CD14-positive monocyte (primary cell): ENCODE measurements at regions not wholly inside any gene's neighbourhood (a gene's known extent, or its start where the extent isn't known, plus 50 kb on each side); places are given as distances from the start of the nearest gene placed in this dataset.

Experiments used
- DNase-seq, 3 donors: peaks; one replicate each; pipeline ENCODE4 v3.0.0-alpha.2; 2011 to 2022
- H2AFZ ChIP-seq: 2 replicates; pipeline ENCODE4 v1.6.0; 2012; ENCODE audit warnings: mild to moderate bottlenecking, low read depth, low read length, inconsistent platforms; ENCODE audit not compliant: insufficient read depth, poor library complexity, severe bottlenecking
- H3K27ac ChIP-seq, 2 donors: 1 replicate in 1 of 2; 2 replicates in 1 of 2; pipeline ENCODE4 v1.5.1; 2012 to 2013; ENCODE audit warnings: low read length in 2 of 2, control low read depth in 1 of 2, inconsistent platforms in 1 of 2, low read depth in 1 of 2, mild to moderate bottlenecking in 1 of 2
- H3K27me3 ChIP-seq, 2 donors: one replicate each; pipeline versions ENCODE4 v1.6.0 to v1.6.1; 2011 to 2013; ENCODE audit warnings: low read length in 2 of 2; ENCODE audit not compliant: control insufficient read depth in 2 of 2, insufficient read depth in 2 of 2
- H3K36me3 ChIP-seq, 2 donors: replicated peaks in 1 of 2; 1 replicate in 1 of 2; 2 replicates in 1 of 2; pipeline versions ENCODE4 v1.5.1 to v1.6.1; 2012 to 2013; ENCODE audit warnings: low read length in 2 of 2, control low read depth in 1 of 2, inconsistent platforms in 1 of 2, mild to moderate bottlenecking in 1 of 2; ENCODE audit not compliant: insufficient read depth in 2 of 2, control insufficient read depth in 1 of 2
- H3K4me1 ChIP-seq, 2 donors: 1 replicate in 1 of 2; 2 replicates in 1 of 2; pipeline versions ENCODE4 v1.5.1 to v1.6.1; 2012 to 2013; ENCODE audit warnings: low read length in 2 of 2, control low read depth in 1 of 2, inconsistent platforms in 1 of 2, mild to moderate bottlenecking in 1 of 2, moderate library complexity in 1 of 2; ENCODE audit not compliant: insufficient read depth in 2 of 2, control insufficient read depth in 1 of 2
- H3K4me2 ChIP-seq: replicated peaks from 2 replicates; pipeline ENCODE3; 2012; ENCODE audit warnings: low read length, moderate library complexity, mild to moderate bottlenecking; ENCODE audit not compliant: poor library complexity, severe bottlenecking; ENCODE audit errors: extremely low read depth
- H3K4me3 ChIP-seq, 3 experiments: fragments of 200-600 bp in 1 of 3; sonication (generic) in 1 of 3; replicated peaks in 1 of 3; 1 replicate in 2 of 3; 2 replicates in 1 of 3; pipeline ENCODE4 v1.5.1; 2011 to 2013; ENCODE audit warnings: low read length in 3 of 3, mild to moderate bottlenecking in 3 of 3, control low read depth in 2 of 3, low read depth in 2 of 3, inconsistent platforms in 1 of 3, moderate library complexity in 1 of 3
- H3K79me2 ChIP-seq: 2 replicates; pipeline ENCODE4 v1.6.0; 2012; ENCODE audit warnings: mild to moderate bottlenecking, control low read depth, inconsistent platforms, low read length, moderate library complexity; ENCODE audit not compliant: insufficient read depth
- H3K9ac ChIP-seq: 2 replicates; pipeline ENCODE4 v1.6.0; 2017; ENCODE audit warnings: low read length, mild to moderate bottlenecking; ENCODE audit not compliant: insufficient read depth, poor library complexity, severe bottlenecking
- H3K9me3 ChIP-seq, 2 donors: replicated peaks in 1 of 2; 1 replicate in 1 of 2; 2 replicates in 1 of 2; pipeline versions ENCODE4 v1.5.1 to v1.6.1; 2012 to 2013; ENCODE audit warnings: low read length in 2 of 2, control low read depth in 1 of 2; ENCODE audit not compliant: control insufficient read depth in 1 of 2, insufficient read depth in 1 of 2
- H4K20me1 ChIP-seq: 2 replicates; pipeline ENCODE4 v1.6.0; 2012; ENCODE audit warnings: mild to moderate bottlenecking, low read length, control low read depth, moderate library complexity; ENCODE audit not compliant: insufficient read depth
- H3K27ac Mint-ChIP-seq, 7 donors: one replicate each; pipeline ENCODE4 v1.8.0; 2020; ENCODE audit warnings: mild to moderate bottlenecking in 7 of 7, mixed read lengths in 7 of 7, moderate library complexity in 6 of 7, inconsistent platforms in 2 of 7
- H3K27me3 Mint-ChIP-seq, 3 donors: one replicate each; pipeline ENCODE4 v1.8.0; 2021 to 2022; ENCODE audit warnings: low read depth in 3 of 3, mild to moderate bottlenecking in 3 of 3, mixed read lengths in 3 of 3, moderate library complexity in 3 of 3, inconsistent platforms in 1 of 3
- H3K36me3 Mint-ChIP-seq, 2 donors: one replicate each; pipeline ENCODE4 v1.8.0; 2020; ENCODE audit warnings: mixed read lengths in 2 of 2, inconsistent platforms in 1 of 2, mild to moderate bottlenecking in 1 of 2
- H3K4me1 Mint-ChIP-seq: one replicate; pipeline ENCODE4 v1.8.0; 2020; ENCODE audit warnings: mild to moderate bottlenecking, mixed read lengths
- H3K4me3 Mint-ChIP-seq, 2 donors: one replicate each; pipeline ENCODE4 v1.8.0; 2020; ENCODE audit warnings: mild to moderate bottlenecking in 2 of 2, mixed read lengths in 2 of 2, moderate library complexity in 1 of 2
- H3K9me3 Mint-ChIP-seq, 7 donors: one replicate each; pipeline ENCODE4 v1.8.0; 2020 to 2022; ENCODE audit warnings: mixed read lengths in 7 of 7, mild to moderate bottlenecking in 6 of 7, moderate library complexity in 6 of 7, inconsistent platforms in 2 of 7
- WGBS: methylation state at CpG from one replicate; pipeline ENCODE4 v1.1.5; 2013; ENCODE audit warnings: missing lambda C conversion rate; ENCODE audit not compliant: insufficient coverage; 5-methylcytosine and 5-hydroxymethylcytosine counted together
- intact Hi-C, 2 donors: fragments of 100-400 bp; cut with micrococcal nuclease; formaldehyde crosslinking; loops; one replicate each; pipeline versions ENCODE4 v1.15.0 to v1.15.1; 2023
- TF ChIP-seq, protein P1 (sequence below): fragments of 200-600 bp; IDR thresholded peaks from one replicate; pipeline ENCODE4 v1.8.0; 2022; ENCODE audit warnings: antibody characterized with exemption, mild to moderate bottlenecking

GRCh38 chr9:80968611-80969010 is 720.7 kb downstream of the TLE1 start:
- DNase-seq = no peak
- H3K9ac ChIP-seq = no peak overlapping the region
- intact Hi-C loops = no loop called here
- Mint-ChIP-seq H3K4me1 (no peaks in the 10 kb centered on the region), H3K27me3 (peaks cover 0 to 3% (median 2%) of the 10 kb centered on the region in 3 donors), H3K27ac (no peak overlapping the region), H3K9me3 (peaks cover 4 to 29% (median 12%) of the 10 kb centered on the region in 7 donors), H3K4me3 (no peak overlapping the region), H3K36me3 (no peaks in the 10 kb centered on the region)
- H4K20me1 ChIP-seq = no peaks in the 10 kb centered on the region
- H3K4me3 ChIP-seq = no peak overlapping the region
- WGBS = no CpG with 5 or more reads among the region's 1 CpG
- H3K79me2 ChIP-seq = no peaks in the 10 kb centered on the region
- no peaks in the 10 kb centered on the region for H3K27me3 ChIP-seq
- H3K36me3 ChIP-seq = no peaks in the 10 kb centered on the region
- no peaks in the 10 kb centered on the region for H3K4me1 ChIP-seq
- H3K27ac ChIP-seq = no peak overlapping the region
- TF ChIP-seq, protein P1, sequence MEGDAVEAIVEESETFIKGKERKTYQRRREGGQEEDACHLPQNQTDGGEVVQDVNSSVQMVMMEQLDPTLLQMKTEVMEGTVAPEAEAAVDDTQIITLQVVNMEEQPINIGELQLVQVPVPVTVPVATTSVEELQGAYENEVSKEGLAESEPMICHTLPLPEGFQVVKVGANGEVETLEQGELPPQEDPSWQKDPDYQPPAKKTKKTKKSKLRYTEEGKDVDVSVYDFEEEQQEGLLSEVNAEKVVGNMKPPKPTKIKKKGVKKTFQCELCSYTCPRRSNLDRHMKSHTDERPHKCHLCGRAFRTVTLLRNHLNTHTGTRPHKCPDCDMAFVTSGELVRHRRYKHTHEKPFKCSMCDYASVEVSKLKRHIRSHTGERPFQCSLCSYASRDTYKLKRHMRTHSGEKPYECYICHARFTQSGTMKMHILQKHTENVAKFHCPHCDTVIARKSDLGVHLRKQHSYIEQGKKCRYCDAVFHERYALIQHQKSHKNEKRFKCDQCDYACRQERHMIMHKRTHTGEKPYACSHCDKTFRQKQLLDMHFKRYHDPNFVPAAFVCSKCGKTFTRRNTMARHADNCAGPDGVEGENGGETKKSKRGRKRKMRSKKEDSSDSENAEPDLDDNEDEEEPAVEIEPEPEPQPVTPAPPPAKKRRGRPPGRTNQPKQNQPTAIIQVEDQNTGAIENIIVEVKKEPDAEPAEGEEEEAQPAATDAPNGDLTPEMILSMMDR = no peak
- no peak overlapping the region for H2AFZ ChIP-seq
- H3K4me2 ChIP-seq = no peak overlapping the region
- H3K9me3 ChIP-seq = peaks cover 10 to 16% of the 10 kb centered on the region in 2 donors

- no peak overlapping the region for H3K9ac ChIP-seq
- peaks cover 2 to 4% (median 3%) of the 10 kb centered on the region in 3 donors for H3K27me3 Mint-ChIP-seq
These were observed 724.4 kb downstream of the TLE1 start for GRCh38 chr9:80964914-80965313.

More at GRCh38 chr9:80964914-80965313, 724.4 kb downstream of the TLE1 start:
- no CpG with 5 or more reads among the region's 2 CpGs for WGBS
- H3K36me3 ChIP-seq = no peaks in the 10 kb centered on the region
- H3K27ac Mint-ChIP-seq = no peak overlapping the region
- H3K9me3 ChIP-seq = peaks cover 13 to 23% of the 10 kb centered on the region in 2 donors
- no peaks in the 10 kb centered on the region for H4K20me1 ChIP-seq
- H3K4me2 ChIP-seq = no peak overlapping the region
- no peaks in the 10 kb centered on the region for H3K4me1 ChIP-seq
- TF ChIP-seq, protein P1 = no peak
- no peaks in the 10 kb centered on the region for H3K4me1 Mint-ChIP-seq
- no peaks in the 10 kb centered on the region for H3K27me3 ChIP-seq
- H3K9me3 Mint-ChIP-seq = peaks cover 6 to 21% (median 13%) of the 10 kb centered on the region in 7 donors
- no peak overlapping the region for H3K4me3 ChIP-seq
- no peak overlapping the region for H2AFZ ChIP-seq
- H3K79me2 ChIP-seq = no peaks in the 10 kb centered on the region
- no peak for DNase-seq
- no peak overlapping the region for H3K4me3 Mint-ChIP-seq
- intact Hi-C loops = no loop called here
- no peaks in the 10 kb centered on the region for H3K36me3 Mint-ChIP-seq
- no peak overlapping the region for H3K27ac ChIP-seq
